Stimulated activated CD4-positive, alpha-beta T cell treated with anti-CD3 and anti-CD28 coated beads, TNF-alpha, amount 100 ng/mL, for 4 hours (primary cell): ENCODE measurements at regions not wholly inside any gene's neighbourhood (a gene's known extent, or its start where the extent isn't known, plus 50 kb on each side); places are given as distances from the start of the nearest gene placed in this dataset.
"Not testable (repeated sequence)": the region's sequence is repeated elsewhere in the genome, so short reads cannot be mapped to it uniquely, and the experiment has no call there.

Experiments
- DNase-seq, 3 experiments: peaks; one replicate each; pipeline ENCODE4 v3.0.0-alpha.2; 2020; ENCODE audit warnings: low read depth in 3 of 3

DNA sequence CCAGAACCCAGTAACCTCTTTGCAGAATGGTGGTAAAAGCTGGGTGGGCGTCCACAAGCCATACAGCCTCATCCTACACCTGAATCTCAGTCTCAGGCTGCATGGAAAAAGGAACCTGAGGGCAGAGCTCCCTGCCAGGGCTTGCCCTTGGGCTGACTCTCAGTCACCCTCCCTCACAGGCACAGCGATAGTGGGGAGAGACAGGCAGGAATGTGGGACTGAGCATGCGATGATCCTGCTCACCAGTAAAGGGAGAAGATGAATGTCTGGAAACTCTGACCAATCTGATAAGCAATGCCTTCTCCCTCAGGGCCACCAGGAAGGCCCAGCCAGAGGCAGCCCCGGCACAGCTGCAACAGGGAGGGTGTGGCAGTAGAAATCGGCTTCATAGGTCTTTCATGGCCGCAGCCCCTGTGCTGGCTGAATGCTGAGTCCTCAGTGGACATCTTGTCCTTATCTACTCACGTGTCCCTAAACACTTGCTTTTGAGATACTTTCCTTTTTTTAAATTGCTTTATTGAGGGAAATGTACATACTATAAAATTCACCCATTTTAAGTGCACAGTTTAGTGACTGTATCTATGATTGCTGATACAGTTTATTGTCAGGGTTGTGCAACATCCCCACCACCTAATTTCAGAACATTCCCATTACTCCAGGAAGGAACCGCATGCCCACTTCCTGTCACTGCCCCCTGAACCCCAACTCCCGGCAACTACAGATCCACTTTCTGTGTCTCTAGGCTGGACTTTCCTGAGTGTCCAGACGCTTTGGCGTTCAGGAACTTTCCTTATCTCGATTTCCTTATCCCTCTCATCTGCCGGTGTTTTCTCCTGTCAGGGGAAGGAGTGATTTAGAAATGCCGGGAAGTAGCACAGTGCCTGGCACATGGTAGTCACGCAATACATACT lies 258.1 kb downstream of the PCNX1 start:
- DNase-seq, result no peak

DNA sequence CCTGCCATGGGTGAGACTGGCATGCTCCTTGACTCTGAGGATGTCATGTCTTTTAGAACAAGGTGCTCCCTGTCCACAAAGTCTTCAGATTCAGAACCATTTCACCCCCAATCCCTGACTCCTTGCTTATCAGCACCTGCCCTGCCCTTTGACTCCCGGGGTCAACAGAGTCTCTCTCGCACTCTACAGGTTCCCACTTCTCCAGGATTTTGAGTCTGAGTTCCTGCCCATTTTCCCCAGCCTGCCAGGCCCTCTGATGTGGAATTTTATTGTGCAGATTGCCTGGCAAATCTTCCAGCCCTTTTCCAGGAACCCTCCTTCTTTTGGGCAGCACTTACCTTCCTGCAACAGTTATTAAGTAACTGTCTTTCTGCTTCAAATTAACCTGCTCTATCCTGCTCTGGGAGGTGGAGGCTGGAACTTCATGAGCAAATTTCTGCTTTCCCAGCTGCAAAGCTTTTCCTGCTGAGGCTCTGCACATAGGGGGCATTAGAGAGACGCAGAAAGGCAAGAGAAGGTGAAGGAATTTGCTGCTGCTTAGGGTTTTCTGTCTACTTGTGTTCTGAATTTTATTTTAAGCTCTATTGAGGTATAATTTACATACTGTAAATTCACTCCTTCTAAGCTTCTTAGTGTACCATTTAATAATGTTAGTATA lies 259.1 kb downstream of the PCNX1 start:
- no peak for DNase-seq

DNA sequence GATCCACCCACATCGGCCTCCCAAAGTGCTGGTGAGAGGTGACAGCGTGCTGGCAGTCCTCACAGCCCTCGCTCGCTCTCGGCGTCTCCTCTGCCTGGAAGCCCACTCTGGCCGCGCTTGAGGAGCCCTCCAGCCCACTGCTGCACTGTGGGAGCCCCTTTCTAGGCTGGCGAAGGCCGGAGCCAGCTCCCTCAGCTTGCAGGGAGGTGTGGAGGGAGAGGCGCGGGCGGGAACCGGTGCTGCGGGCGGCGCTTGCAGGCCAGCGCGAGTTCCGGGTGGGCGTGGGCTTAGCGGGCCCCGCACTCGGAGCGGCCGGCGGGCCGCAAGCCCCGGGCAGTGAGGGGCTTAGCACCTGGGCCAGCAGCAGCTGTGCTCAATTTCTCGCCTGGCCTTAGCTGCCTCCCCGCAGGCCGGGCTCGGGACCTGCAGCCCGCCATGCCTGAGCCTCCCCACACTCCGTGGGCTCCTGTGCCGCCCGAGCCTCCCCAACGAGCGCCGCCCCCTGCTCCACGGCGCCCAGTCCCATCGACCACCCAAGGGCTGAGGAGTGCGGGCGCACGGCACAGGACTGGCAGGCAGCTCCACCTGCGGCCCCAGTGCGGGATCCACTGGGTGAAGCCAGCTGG lies 260.2 kb downstream of the PCNX1 start:
- not testable (repeated sequence) for DNase-seq

DNA sequence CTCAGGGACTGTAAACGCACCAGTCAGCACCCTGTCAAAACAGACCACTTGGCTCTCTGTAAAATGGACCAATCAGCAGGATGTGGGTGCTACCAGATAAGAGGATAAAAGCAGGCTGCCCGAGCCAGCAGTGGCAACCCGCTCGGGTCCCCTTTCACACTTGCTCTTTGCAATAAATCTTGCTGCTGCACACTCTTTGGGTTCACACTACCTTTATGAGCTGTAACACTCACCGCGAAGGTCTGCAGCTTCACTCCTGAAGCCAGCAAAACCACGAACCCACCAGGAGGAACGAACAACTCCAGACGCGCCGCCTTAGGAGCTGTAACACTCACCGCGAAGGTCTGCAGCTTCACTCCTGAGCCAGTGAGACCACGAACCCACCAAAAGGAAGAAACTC lies 260.9 kb downstream of the PCNX1 start:
- DNase-seq, result not testable (repeated sequence)

DNA sequence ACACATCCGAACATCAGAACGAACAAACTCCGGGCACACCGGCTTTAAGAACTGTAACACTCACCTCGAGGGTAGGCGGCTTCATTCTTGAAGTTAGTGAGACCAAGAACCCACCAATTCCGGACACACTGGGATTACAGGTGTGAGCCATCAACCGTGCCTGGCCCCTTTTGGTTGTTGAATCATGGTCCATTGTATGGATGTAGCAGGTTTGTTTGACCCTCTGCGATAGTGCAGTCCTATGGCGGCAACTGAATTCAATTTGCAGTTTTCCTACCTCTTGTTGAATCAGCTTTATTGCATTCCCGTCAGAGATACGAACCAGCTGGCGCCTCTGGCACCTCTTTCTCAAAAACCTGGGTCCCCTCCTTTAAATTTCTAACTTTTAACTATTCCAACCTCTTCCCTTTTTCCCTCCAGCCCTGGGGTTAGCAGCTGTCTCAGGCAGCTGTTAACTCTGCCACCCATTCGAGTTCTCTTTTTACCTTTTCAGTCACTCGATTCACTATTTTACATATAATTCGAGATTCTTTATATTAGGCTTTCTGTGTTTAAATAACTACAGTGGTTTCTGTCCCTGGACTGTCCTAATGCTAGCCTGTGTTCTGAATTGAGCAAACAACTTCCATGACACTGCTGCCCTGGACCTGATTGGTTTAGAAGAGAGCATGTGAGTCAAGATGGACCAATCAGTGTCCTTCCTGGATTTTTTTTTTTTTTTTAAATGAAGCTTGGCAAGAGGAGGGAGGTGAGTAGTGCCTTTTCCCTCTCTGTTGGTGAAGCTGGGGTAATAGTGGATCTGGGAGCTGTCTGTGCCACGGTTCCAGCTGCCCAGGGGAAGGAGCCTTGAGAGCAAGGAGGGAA lies 261.5 kb downstream of the PCNX1 start:
- no peak for DNase-seq

DNA sequence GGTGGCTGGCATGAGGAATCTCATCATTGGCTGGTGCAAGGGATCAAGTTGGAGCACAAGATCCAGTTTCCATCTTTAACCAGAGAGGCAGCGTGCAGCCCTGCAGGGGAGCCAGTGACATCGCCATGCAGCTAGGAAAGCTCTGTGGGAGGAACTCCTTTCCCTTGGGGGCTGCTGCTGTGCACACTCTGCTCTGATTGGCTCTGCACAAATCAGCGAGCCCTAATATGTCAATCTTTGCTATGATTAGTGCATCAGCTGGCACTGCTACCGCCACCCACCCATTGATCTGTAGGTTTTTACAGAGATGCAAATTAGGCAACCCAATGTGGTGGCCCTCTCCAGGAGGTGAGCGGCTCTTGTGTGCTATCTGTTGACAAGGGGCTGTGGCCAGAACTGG lies 262.6 kb downstream of the PCNX1 start:
- DNase-seq, result no peak

DNA sequence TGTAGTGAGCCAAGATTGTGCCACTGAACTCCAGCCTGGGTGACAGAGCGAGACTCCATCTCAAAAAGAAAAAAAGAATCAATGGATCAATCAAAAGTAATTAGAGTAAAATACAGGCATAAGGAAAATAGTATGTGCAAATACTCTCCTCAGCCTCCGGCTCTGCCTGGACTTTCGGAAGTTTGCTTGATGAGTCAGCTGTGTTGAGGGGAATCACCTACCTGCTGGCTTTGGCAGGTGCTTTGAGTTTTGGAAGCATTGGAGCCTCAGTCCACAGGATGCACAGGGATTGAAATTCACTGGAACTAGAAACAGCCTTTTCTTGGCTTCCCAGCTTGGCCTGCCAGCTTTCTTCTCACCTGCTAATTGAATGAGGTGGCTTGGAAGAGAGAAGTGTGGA lies 268.2 kb downstream of the PCNX1 start:
- no peak for DNase-seq

DNA sequence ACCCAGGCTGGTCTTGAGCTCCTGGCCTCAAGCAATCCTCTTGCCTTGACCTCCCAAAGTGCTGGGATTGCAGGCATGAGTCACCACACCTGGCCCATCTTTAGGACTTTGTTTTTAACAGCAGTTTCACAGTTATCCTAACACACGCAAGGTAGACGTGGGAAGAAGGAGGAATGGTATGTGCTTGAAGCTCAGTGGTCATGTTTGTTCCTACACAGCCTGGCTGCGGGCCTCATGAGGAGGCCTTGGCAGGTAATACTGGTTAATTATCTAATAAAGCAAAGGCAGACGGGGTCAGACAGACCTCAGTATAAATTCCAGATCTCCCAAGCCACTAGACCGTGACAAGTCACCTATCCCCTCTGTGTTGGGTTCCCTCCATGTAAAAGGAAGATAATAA lies 271.8 kb downstream of the PCNX1 start:
- no peak for DNase-seq

DNA sequence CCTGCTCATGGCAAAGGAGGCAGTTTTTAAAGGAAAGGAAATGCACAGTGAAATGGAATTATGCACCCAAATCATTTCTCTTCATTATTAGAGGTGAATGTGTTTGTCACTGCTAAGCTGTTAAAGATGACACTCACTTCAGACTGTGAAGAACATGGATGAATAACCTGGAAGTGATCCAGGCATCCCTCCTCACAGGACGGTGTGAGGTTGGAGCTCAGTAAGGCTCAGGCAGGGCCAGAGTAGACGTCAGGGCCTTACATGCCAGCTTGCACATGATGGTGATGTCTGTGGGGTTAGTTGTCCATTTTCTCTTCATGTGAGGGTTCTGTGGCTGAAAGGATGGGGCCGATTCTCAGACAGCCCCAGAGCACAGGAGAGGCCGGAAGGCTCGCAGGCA lies 273.1 kb downstream of the PCNX1 start:
- no peak for DNase-seq

DNA sequence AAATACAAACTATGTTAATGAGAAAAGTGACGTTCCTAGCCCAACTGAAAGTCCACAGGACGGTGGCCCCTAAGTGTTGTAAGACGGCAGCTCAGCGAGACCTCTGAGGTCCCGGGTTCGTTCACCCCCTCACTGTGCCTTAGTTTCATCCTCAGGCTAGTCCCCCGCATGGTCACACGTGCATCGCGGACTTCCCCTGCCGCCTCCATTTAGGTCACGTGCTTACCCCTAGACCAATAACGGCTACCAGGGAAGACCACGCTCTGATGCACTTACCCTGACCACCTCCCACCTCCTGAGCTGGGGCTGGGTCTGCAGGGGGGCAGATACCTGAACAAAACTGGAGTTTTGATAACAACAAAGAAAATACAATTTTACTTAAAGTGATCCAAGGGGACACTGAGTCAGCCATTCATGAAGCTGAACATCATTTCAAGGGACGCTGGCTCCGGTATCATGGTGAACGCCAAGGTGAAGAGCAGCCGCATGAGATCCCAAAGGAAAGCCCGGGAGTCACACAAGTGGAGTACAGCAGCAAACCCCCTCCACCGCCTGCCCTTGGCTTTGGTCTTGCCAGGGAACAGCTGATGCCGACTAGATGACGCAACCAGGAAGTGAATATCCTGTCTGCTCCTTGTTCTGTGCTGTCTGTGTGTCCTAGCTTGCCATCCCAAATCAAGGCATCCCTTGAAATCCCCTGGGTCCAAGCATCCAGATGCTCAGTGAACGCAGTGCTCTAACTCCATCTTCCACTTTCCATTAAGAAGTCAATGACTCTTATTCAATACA lies 274.1 kb downstream of the PCNX1 start:
- no peak for DNase-seq

DNA sequence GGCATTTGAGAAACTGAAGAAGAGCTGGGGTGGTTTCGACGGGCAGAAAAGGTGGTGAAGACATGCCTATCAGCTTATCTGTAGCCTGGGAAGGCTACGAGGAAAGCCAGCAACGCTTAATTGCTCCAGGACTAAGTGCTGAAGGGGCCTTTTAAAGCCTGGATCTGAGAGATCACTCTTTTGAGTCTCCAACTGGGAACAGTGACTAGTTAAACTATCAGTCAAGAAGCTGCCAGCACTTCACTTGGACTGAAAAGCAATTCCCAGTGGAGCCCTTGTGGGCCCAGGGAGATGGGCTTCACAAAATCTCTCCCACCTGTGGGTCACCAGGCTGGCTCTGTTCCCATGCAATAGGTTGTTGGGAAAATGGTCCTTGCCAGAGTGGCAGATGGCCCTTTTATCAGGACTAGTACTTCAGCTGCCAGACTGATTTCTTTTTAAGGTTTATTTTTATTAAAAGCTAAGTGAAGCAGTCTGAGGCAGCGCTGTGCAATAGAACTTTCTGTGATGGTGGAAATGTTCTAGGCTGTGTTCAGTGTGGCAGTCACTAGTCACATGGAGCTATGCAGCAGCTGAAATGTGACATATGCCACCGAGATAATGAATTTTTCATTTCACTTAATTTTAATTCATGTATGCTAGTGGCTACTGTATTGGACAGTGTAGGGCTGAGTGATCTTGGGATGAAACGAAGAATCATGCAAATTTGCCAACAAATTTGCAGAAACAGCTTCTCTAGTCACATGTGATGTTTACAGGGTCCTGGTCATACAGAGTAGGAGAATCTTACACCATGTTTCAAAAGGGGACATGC lies 276.8 kb downstream of the PCNX1 start:
- DNase-seq, result no peak

DNA sequence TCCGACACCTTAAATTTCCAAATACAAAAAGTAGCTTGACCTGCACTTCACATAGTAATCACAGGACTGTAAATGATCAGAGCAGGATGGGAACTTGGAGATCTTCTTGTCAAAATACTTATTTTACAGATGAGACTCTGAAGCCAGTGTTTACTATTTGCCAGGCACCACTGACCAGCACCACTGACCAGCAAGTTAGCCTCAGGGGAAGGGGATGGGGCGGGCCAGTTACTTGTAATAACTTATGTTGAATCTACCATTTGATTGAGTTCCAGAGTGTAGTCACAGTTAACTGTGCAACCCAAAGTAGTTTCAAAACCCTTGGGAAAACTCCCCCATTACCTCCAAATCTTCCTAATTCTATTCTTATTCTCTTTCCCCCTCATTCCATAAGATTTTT lies 278.4 kb downstream of the PCNX1 start:
- no peak for DNase-seq

DNA sequence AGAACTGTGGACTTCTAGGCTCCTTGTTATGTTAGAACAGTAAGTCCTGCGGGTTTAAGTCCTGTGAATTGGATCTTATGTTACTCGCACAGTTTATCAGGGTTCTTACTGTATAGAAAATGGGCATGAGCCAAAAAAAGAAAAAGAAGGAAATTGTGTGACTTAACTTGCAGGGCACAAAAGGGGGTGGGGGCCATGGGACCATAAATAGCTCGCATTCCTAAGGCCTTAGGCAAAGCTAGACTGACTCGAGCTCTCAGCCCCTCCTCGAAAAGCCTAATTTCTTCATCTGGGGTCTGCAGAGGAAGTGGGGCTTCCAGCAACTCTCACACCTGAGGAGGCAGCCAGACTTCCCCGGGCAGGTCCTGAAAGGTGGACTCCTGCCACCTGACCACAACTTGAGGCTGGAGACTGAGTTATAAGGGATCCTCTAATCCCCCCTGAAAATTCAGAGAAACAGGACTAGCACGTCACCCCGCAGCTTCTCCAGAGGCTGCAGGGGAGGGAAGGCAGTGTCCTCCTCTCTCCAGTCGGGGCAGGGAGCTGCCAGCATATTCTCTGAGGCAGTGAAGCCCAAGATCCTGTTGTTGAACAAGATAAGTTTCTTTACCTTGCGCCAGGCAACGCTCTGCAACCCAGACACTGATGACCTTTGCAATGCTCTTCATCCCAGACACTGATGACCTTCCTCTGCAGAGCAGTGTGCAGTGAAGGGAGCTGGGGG lies 280.5 kb downstream of the PCNX1 start:
- DNase-seq, result no peak

DNA sequence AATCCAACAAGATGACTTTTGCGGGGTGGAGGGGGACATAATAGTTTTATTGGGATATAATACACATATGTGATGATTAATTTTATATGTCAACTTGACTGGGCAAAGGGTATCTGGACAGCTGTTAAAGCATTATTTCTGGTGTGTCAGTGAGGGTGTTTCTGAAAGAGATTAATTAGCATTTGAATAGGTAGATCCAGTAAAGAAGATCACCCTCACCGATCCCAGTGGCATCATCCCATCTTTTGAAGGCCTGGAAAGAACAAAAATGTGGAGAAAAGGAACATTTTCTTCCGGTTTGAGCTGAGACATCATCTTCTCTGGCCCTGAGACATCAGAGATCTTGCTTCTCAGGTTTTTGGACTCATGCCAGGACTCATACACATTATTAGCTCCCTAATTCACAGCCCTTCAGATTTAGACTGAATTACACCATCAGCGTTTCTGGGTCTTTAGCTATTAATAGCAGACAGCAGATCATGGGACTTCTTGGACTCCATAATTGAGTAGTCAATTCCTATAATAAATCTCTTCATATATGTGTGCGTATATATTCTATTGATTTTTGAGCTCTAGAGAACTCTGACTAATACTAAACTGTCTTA lies 283.6 kb downstream of the PCNX1 start:
- DNase-seq, result no peak

DNA sequence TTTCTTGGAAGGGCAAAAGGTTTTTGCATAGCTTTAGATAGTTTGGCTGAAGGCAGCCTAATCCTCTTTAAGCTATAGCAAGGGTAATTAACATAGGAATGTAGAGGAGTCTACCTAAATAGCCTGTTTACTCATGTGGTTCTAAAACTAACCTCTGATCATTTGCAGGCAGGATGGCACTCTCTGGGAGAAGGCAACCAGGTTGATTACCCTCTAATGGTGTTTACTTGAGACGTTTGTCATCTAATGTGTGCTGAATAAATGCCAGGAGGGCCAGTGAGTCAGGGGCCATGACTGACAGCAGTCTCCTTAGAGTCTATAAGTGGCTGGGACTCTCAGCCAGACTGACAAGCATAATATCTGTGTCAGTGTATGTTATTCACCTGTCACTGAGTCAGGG lies 286.4 kb downstream of the PCNX1 start:
- no peak for DNase-seq

DNA sequence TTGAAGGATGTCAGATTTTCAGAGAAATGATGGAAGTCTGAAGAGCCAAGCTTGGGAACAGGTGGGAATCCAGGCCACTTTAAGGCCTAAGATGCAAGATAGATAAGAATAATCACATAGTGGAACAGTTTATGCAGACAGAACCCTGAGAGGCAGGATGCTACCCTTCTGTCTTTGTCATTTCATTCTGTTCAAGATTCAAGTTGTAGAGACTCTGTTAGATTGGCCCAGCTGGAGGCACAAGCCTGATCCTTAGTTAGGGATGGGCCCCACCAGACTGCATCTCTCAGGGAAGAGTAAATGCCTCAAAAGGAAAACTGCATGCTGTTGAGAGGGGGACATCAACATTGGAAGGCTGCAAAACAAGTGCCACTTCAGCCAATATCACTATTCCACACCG lies 287.0 kb downstream of the PCNX1 start:
- no peak for DNase-seq

DNA sequence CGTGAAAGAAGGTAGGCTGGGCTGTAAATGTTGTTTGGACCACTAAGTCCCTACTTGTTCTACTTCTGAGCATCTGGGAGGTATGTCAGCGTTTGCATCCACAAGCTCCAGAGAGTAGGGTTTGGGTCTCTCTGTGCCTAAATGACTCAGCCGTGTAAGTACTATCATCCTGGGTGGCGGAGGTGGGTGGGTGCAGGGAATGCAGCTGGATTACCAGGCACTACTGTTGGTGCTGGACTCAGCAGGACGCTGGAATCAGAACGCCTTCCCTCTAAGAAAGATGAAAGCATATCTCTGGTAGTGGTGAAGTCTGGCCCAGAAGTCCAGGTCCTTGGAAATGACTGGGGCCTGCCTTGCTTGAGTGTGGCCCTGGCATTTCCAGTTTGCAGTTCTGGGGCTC lies 289.7 kb downstream of the PCNX1 start:
- DNase-seq, result no peak

DNA sequence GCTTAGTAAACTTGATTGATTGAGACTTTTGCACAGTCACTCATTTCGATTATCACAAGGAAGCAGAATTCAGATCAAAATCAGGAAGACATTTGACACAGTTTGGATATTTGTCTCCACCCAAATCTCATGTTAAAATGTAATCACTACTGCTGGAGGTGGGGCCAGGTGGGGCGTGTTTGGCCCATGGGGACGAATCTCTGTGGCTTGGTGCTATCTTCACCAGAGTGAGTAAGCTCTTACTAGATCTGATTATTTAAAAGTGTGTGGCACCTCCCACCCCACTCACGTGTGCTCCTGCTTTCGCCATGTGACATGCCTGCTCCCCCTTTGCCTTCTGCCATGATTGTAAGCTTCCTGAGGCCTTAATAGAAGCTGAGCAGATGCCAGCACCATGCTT lies 291.4 kb downstream of the PCNX1 start:
- no peak for DNase-seq

DNA sequence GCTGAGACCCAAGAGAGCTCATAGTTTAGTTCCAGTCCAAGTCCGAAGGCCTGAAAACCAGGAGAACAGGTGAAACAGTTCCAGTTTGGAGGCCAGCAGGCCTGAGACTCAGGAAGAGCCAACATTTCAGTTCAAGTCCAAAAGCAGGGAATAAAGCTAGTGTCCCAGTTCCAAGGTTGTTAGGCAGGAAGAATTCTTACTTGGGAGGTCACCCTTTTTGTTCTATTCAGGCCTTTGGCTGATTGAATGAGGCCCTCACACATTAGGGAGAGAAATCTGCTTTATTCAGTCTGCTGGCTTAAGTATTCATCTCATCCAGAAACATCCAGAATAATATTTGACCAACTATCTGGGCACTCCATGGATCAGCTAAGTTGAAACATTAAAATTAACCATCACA lies 294.6 kb downstream of the PCNX1 start:
- DNase-seq, result no peak
